HG03575 (cell line): ENCODE measurements at regions not wholly inside any gene's neighbourhood (a gene's known extent, or its start where the extent isn't known, plus 50 kb on each side); places are given as distances from the start of the nearest gene placed in this dataset.

Experiments used
- ATAC-seq: cut with Tn5 transposase; IDR thresholded peaks from one replicate; pipeline ENCODE4 v1.9.1; 2021; ENCODE audit not compliant: unreplicated experiment, insufficient number of reproducible peaks, low FRiP score; ENCODE audit errors: extremely low read depth

DNA sequence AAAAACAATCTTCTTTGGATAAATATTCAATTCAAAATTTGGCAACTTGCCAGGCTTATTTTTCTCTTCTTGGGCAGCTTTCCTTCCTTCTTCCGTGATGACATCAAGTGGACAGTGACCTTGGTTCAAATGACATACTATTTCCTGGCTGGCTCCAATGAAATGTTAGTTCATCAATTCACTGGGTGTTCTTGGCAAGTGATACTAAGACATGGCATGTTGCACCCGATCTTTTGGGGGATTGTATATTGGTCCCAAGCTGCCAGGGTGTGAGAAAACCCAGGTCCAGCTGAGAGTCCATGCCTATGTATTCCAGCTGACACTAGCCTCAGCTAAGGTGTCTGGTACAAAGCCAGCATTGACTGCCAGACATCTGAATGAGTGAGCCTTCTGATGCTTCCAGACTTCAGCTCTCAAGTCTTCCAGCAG, 252.9 kb downstream of the MAT2B start:
- no peak for ATAC-seq

DNA sequence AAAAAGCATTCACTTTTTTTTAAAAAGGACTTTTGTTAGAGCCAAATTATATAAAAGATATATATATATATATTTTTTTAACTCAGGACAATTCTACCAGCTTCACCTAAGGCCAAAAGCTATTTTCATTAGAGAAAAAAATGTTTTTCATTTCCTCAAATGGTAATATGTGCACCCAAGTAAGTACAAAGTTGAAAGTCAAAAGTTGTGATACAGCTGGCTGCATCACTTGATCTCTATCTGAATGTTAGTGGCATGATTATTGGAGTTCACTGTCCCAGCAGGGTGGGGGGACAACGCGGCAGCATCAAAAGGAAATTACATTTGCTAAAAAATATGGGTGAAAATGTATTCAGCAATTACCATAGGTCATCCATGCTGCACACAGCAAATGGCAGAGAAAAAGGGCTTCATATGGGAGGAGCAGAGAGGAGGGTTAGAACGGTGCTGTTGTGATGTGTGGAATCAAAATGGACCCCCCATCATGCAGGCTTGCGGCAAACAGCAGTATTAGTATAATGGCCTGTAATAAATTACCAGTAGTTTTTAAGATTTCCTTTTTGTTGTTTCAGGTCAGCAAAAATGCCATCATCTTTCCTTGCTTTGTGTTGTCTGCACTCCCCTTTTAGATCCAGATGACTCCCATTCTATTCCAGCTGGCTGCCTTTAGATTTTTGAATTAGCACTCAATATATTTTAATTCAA, 253.7 kb downstream of the MAT2B start:
- no peak for ATAC-seq

DNA sequence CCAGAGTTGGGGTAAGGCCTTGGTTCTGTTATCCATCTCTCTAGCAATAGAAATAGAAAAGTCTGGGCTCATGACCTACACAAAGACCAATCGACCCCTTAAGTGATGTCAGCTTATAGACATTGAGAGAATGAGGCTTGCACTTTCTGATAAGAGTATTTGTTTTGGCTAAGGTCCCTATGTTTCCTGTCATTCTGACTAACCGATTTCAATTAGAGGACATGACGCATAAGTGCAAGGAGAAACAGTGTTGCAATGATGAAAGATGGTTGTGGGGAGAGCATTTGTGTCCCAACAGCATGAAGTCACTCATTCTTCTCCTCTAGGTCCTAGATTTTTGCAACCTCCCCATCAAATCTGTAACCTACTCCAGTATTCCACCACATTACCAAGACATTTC, 255.1 kb downstream of the MAT2B start:
- no peak for ATAC-seq

DNA sequence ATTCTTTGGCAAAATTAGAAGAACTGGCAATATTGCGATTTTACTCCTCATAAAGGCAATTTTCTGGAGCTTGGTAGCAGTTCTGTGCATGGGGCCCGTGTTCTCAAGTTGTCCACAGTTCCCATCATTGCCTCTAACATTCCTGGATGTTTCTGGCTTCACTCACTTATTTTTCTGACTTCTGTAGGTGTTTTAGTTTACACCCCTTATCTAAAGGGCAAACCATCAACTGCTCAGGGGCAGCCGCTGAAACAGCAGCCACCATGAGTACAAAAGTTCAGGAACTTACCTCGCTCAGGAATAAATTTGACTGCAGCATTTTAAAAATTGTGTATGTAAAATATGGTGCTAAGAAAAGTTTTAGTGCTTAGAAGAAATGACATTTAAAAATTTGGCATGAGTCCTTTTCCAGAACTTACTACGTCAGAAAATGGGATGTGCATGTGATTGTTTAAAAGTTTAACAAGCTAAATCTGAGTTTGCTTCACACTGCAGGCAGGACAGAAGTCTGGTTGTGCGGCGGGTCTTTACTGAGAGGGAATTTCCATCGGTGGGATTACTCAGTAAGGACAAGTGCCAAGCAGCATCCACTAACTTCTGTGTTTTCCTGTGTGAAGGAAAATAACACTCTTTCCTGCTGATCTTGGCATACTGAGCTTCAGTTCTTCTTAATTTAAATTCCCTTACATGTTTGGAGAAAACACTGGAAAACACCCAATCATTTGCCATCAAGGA, 261.7 kb downstream of the MAT2B start:
- ATAC-seq = no peak

DNA sequence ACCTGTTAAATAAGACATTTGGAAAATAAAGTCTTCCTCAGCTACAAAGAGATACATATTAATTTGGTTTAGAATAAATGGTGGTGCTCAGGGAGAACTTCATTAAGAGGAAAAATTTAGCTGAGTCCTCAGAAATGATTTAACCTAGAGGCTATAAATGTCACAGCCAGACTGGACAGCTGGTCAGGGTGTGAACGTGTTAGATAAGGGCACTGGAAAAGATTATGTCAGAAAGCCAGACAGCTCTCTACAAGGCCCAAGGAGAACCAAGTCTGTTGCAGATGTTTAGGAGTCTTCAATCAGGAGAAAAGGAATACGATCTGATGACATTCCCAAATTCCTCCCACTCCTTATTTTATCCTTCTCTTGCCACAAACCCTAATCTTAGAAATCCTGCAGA, 265.2 kb downstream of the MAT2B start:
- ATAC-seq = no peak

DNA sequence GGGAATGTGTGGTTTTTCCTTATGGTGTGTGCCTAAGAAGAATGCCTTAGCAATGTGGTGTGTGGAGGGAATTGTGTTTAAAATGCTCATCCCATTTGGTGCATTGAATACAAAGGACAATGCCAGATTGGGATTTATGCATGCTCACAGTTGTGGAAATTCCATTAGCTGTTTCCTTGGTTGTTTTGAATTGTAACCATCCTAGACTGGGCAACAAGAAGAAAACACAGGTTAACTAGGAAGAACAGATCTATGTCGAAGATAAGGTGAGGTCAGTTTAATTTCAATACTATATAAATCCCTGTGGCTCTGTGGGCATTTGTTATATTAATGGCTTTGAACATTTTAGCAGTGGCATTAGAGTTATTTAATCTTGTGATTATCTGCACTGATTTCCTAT, 266.8 kb downstream of the MAT2B start:
- no peak for ATAC-seq

DNA sequence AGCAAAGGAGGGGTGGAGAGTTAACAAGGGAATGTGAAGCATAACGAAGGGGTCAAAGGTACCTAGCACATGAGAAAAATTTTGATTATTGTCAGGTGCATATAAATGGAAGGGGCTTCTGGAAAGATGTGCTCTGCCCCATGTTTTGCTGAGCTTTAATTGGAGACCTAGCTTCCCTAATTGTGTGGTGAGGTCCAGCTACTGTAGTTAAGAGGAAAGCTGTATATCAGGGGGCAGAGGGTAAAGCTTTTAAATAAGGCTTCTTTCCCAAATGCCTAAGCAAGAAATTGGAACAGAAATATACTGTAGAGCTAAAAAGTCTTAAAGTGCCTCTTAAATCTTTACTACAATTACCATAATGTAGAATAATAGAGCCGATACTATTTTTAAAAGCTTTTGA, 267.2 kb downstream of the MAT2B start:
- ATAC-seq = no peak

DNA sequence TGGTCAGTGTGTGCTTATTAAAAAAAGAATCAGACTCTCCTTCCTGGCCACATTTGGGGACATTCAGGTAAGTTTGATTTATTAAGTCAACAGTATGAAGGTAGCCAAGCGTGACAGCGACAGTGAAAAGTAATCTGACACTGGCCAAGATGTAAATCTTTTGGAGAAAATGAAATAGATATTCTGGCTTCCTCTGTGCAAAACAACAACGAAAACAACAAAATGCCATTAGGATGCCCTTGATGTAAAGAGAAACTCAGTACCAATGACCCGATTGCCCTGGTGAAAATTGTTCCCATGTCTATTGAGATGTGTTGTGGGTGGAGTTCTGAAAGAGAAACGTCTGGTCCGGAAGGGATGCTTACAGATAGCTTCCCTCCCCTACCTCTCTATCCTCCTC, 267.8 kb downstream of the MAT2B start:
- no peak for ATAC-seq

DNA sequence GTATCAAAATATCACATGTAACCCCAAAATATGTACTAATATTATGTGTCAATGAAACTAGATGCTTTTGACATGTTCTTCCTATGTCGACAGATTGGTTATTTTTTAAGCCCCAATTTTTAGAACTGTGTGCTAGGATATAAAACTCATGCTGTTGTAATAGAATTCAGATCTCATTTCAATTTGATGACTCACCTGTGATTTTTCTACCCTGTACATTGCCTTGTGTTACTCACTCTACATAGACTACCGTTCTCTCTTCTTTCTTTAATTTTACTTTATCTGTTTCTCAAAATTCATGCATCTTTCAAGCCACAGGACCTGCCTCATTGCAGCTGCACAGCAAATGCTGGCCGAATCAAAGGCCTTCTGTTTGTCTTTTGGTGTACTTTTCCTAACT, 284.5 kb downstream of the MAT2B start:
- ATAC-seq = no peak

DNA sequence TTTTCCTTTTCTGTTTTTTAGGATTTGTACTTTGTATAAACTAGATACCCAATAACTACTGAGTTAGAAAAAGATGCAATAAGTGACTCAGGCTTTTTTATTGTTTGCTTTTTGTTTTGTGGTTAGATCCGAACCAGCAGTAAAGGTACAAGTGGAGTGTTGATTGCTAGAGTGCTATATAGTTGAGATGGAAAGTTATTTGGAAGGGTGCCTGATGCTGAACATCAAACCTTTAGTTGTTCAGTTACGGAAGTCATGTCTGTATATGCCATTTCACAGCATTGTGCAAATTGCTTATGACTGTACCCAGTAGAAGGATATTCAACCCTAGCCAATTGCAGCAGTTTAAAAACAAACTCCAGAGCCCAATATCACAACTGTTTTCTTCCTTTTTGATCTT, 285.1 kb downstream of the MAT2B start:
- ATAC-seq = no peak

DNA sequence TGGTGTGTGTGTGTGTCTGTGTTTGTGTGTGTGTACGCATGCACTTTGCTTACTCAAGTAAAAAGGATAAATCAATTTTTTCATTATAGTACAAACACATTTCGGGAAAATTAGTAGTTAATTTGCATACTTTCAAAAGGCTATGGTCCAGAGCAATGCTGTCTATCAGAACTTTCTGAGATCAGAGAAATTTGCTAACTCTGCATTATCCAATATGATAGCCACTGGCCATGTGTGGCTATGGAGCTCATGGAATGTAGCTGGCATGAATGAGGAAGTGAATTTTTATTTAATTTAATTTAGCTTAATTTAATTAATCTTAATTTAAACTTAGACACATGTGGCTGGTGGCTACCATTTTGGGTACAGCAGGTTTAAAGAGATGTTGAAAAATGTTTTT, 289.6 kb downstream of the MAT2B start:
- no peak for ATAC-seq

DNA sequence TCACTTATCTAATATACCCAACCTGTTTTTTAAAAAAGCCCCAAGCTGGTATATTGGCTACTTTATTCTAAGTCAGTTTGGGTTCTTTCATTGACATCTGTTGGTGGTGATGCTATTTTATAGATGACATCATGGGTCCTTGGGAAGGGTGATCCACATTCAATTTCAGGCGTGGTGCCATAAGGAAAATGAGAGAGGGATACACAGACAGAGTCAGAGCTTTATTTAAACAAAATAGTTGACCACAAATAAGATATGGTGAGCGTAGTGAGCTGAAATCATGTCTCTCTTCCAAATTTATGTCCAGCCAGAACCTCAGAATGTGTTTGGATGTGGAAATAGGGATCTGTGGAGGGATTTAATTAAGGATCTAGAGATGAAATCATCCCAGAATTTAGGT, 302.4 kb downstream of the MAT2B start:
- ATAC-seq = no peak

DNA sequence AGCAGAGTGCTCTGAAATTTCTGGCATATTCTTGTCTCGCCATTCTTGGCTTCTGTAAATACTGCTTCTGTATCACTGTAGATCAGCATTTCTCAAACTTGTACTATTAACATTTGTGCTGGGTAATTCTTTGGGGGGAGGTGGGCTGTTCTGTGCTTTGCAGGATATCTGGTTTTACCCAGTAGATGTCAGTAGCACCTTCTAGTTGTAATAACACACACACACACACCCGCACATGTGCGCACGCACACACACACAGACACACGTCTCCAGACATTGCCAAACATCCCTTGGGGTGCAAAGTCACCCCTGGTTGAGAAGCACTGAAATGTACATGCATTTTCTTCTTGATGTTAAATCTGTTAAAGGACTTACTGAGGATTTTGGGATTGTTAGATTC, 304.1 kb downstream of the MAT2B start:
- ATAC-seq = no peak

DNA sequence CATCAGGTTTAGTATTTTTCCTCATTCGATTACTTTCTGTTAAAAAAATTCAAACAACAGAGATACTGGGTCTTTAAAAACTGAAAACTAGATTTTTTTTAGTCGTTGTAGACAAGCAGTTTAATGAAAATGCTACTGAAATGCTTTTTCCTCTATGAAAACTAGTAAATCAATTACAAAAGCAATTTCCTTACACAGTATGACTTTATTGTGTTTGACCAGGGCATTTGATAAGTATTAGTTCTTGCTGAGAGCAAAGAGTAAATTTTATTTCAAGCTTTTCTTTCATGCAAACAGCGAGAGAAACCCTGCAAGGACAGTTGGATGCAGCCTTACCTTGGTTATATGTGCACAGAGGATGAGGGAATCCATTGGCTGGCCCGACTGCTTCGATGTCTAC, 308.5 kb downstream of the MAT2B start:
- no peak for ATAC-seq

DNA sequence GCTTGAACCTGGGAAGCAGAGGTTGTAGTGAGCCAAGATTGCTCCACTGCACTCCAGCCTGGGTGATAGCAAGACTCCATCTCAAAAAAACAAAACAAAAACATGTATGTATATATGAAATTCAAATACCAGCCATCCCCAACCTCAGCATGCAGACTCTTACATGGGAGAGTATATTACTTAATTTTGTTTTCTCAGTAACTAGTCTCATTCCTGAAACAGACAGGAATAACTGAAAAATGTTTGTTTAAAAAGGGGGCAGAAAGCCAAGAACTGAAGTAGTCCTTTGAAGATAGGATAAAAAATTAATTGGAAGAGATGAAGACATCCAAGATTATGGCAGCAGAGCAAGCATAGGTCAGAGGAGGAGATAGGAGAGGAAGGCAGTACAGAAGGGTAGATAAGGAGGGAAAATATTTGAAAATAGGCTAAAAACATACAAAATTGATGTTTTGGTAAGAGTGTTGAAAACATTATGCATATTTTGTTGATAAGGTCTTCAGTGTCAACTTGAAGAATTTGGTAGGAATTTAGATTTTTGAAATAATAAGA, 309.9 kb downstream of the MAT2B start:
- ATAC-seq = no peak

DNA sequence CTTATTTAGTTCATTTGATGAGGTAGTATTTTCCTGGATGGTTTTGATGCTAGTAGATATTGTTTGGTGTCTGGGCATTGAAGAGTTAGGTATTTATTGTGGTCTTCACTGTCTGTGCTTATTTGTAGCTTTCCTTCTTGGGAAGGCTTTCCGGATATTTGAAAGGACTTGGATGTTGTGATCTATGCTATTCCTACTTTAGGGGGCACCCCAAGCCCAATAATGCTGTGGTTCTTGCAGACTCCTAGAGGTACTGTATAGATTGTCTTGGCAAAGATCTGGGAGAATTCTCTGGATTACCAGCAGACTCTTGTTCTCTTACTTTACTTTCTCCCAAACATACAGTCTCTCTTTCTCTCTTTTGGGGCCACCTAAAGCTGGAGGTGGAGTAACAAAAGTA, 315.7 kb downstream of the MAT2B start:
- ATAC-seq = no peak

DNA sequence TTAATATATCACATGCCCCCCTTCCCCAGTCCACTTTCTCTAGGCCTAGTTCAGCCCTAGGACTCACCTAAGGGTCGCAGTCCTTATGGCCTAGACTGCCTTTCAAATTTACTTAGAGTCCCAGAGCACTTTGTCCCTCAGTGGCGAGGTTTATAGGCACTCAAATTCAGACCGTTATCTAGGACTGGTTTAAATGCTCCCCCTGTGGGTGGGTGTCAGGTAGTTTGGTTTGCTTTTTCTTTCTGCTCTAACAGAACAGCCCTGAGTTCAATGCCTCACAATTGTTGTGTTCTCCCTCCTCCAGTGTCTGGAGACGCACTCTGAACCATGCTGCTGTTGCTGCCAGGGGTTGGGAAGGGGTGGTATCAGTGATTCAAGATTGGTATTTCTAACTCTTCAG, 317.1 kb downstream of the MAT2B start:
- ATAC-seq = no peak

DNA sequence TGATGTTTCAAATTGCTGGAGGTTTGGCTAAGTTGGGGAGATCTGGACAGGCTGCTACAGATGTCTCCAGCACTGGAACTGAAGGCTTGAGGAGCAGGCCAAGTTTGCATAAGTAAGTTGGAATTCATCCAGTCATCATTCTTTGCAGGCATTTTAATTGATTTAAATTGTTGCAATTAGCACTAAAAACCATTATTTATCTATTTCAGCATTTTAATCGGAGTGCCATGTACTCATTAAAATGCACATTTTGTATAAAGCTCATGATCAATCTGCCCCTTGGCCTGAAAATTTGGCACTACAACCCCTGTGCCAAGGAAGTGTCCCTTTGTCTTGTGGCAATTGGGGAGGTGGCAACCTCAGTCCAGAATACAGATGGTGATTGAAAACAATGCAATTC, 320.2 kb downstream of the MAT2B start:
- ATAC-seq = no peak

DNA sequence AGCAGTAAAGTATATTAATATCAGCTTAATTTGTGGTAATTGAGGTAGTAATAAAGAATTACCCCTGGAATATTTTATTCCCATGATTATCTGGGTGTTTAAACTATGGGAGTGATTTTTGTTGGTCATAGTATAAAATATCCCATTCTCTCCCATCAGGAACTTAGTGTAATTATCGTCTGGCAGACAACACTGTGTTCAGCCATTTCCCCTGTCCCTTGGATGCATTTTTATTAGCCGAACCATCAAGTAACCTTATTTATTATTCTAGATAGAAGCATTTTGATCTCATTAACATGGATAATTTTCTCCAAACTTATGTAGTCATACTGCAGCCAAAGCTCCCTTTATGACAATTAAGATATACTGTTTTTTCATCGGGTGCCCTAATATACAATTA, 320.8 kb downstream of the MAT2B start:
- no peak for ATAC-seq

DNA sequence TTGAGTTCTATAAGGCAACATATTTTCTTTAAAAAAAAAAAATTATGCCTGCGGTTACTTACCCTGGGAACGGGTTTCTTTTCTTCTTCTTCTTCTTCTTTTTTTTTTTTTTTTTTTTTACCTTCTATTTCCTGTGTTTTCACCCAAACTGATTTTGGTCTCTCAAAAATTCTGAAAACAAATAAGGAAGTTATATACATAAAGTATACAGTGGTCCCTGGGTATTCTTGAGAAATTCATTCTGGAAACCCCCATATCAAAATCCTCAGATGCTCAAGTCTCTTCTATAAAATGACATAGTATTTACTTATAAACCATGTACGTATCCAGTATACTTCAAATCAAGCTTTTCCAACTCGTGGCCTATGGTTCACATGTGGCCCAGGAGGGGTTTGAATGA, 326.7 kb downstream of the MAT2B start:
- ATAC-seq = no peak

DNA sequence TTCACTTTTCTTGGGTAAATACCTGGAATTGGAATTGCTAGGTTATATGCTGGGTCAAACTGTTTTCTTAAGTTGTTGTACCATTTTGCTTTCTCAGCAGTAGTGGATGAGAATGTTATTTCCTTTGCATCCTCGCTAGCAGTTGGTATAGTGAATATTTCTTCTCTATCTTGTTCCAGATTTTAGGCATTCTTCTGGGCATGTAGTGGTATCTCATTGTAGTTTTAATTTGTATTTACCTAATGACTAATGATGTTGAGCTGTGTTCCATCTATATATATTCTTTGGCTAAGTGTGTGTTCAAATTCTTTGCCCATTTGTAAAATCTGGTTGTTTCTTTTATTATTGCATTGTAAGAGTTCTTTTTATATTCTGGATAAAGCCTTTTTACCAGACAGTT, 333.3 kb downstream of the MAT2B start:
- no peak for ATAC-seq
